Skeletal muscle satellite cell (primary cell): ENCODE measurements at regions not wholly inside any gene's neighbourhood (a gene's known extent, or its start where the extent isn't known, plus 50 kb on each side); places are given as distances from the start of the nearest gene placed in this dataset.

ENCODE experiments used
- H3K27me3 ChIP-seq: 2 replicates; pipeline ENCODE4 v1.7.0; 2013; ENCODE audit warnings: low read length; ENCODE audit not compliant: control insufficient read depth, insufficient read depth
- H3K36me3 ChIP-seq: 2 replicates; pipeline ENCODE4 v1.7.0; 2013; ENCODE audit warnings: mild to moderate bottlenecking, control low read depth, low read length; ENCODE audit not compliant: insufficient read depth
- H3K4me1 ChIP-seq: 2 replicates; pipeline ENCODE4 v1.7.0; 2013; ENCODE audit warnings: low read length; ENCODE audit not compliant: control insufficient read depth, insufficient read depth
- H3K4me2 ChIP-seq: 2 replicates; pipeline ENCODE4 v1.7.0; 2013; ENCODE audit warnings: mild to moderate bottlenecking, low read length
- H3K4me3 ChIP-seq: 2 replicates; pipeline ENCODE4 v1.7.0; 2013; ENCODE audit warnings: low read length
- H3K9ac ChIP-seq: 2 replicates; pipeline ENCODE4 v1.7.0; 2013; ENCODE audit warnings: mild to moderate bottlenecking, low read depth, low read length, moderate library complexity
- H3K9me3 ChIP-seq: replicated peaks from 2 replicates; pipeline ENCODE4 v1.7.0; 2013; ENCODE audit warnings: mild to moderate bottlenecking, control low read depth, low read length

DNA sequence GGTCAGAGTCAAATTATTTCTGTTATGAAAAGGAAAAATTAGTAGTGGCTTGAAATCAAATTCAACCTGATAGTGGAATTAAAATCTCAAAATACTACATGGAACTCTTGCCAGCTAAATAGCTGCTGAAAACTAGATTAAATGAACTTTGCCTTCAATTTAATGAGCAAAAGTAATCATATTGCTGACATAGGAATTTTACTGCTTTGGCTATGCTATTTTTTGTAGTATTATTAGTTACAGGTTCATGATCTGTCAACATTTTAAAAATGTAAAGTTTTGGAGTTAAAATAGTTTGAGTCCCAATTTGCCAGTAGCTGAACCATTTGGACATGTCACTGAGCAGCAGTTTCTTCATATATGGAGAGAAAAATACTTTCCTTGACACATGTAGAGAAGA is 81.4 kb downstream of the RERGL start:
- no peaks in the 10 kb centered on the region for H3K4me1 ChIP-seq
- no peak overlapping the region for H3K4me3 ChIP-seq
- H3K9ac ChIP-seq = no peak overlapping the region
- no peaks in the 10 kb centered on the region for H3K27me3 ChIP-seq
- no peak overlapping the region for H3K4me2 ChIP-seq
- no peaks in the 10 kb centered on the region for H3K9me3 ChIP-seq
- no peaks in the 10 kb centered on the region for H3K36me3 ChIP-seq

- Histone ChIP-seq H3K9me3 (peaks cover 3% of the 10 kb centered on the region), H3K27me3 (no peaks in the 10 kb centered on the region), H3K36me3 (no peaks in the 10 kb centered on the region), H3K4me2 (no peak overlapping the region), H3K9ac (no peak overlapping the region), H3K4me1 (no peaks in the 10 kb centered on the region), H3K4me3 (no peak overlapping the region)
Observed at GRCh38 chr12:17999174-17999801, 90.7 kb downstream of the RERGL start.

DNA sequence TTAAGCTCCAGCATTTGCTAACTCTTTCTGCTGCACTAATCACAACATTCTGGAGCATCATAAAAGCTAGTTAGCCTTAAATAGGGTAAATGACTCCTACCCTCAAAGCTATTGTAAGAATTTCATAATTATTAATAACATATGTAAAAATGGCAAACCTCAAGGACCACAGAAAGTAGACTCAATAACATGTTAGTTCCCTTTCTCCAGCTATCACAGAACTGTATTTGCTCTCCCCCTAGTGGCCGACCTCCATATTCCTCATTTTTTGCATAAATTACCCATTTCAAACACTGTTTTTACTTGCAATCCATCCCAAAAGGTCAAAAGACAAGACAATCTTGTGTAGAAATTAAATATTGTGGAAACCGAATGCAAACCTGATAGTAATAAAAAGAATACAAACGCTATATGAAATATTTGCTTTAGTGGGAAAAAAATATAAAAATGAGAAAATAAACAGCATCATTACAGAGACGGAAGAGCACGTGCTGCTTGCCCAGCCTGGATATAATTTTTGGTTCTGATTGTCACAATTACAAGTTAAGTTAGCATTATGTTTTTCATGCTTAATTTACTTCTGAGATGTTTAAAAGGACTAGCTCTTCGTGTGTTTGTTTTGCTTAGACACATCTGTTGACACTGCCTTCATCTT is 97.9 kb downstream of the RERGL start:
- Histone ChIP-seq H3K36me3 (no peaks in the 10 kb centered on the region), H3K9me3 (no peaks in the 10 kb centered on the region), H3K27me3 (no peaks in the 10 kb centered on the region), H3K9ac (no peak overlapping the region), H3K4me2 (no peak overlapping the region), H3K4me3 (no peak overlapping the region), H3K4me1 (no peaks in the 10 kb centered on the region)

DNA sequence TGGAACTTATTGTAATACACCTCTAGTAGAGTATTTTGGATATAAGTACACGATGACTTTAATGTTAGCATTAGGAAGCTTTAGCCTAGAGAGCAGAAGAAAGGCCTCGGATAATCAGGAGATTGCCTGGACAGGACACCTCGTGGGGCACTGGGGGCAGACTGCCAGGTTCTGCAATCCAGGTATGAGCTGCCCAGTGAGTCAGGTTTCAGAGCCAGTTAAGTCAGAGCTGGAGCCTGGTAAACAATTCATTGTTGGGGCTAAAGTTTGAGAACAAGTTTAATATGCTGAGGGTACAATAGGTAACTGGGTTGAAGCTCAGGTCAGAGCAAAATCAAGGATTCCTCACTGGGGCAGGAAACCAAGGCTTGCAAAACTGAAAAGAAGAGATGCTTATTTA is 107.4 kb downstream of the RERGL start:
- Histone ChIP-seq H3K27me3 (no peaks in the 10 kb centered on the region), H3K4me1 (no peaks in the 10 kb centered on the region), H3K4me2 (no peak overlapping the region), H3K4me3 (no peak overlapping the region), H3K9ac (no peak overlapping the region), H3K9me3 (no peaks in the 10 kb centered on the region), H3K36me3 (no peaks in the 10 kb centered on the region)

DNA sequence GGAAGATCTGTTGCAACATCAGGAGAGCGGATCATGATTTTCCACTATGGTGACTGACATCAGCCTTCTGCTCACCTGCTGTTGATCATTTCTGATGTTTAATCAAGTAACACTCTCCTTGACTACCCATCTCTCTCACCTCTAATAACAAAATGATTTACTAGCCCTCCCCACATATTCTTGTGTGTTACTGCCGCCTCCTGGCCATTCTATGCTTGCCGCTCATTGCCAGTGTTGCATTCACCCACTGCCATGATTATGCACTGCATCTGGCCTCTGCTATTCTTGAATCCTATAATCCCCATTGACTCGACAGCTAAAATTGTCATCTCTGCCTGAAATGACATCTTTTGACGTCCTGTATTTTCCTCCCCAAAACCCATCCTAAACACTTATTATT is 113.8 kb downstream of the RERGL start:
- Histone ChIP-seq H3K9me3 (no peaks in the 10 kb centered on the region), H3K4me2 (no peak overlapping the region), H3K4me1 (no peaks in the 10 kb centered on the region), H3K9ac (no peak overlapping the region), H3K36me3 (no peaks in the 10 kb centered on the region), H3K4me3 (no peak overlapping the region), H3K27me3 (no peaks in the 10 kb centered on the region)

GRCh38 chr12:17975763-17976162 is 114.2 kb downstream of the RERGL start:
- Histone ChIP-seq H3K27me3 (no peaks in the 10 kb centered on the region), H3K4me1 (no peaks in the 10 kb centered on the region), H3K9me3 (no peaks in the 10 kb centered on the region), H3K36me3 (no peaks in the 10 kb centered on the region), H3K4me3 (no peak overlapping the region), H3K4me2 (no peak overlapping the region), H3K9ac (no peak overlapping the region)

- Histone ChIP-seq H3K4me2 (no peak overlapping the region), H3K4me1 (no peaks in the 10 kb centered on the region), H3K9ac (no peak overlapping the region), H3K9me3 (no peaks in the 10 kb centered on the region), H3K4me3 (no peak overlapping the region), H3K36me3 (no peaks in the 10 kb centered on the region), H3K27me3 (no peaks in the 10 kb centered on the region)
Observed at GRCh38 chr12:17975239-17975638, 114.8 kb downstream of the RERGL start.

DNA sequence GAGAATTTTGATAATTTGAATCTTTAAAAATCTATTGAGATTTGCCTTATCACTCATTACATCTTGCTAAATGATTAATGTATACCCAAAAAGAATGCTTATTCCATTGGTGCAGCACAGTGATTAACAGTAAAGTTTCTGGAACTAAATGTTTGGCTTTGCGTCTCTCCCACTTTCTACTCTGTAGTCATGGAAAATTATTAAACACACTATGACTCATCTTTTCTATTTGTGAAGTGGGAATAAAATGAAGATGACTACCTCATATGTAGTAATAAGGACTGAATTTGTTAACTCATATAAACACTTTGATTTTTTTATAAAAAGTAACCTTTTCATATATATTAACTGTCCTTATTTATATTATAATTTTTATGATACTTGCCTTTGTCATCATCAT is 118.1 kb downstream of the RERGL start:
- no peak overlapping the region for H3K4me3 ChIP-seq
- H3K27me3 ChIP-seq = no peaks in the 10 kb centered on the region
- H3K36me3 ChIP-seq = no peaks in the 10 kb centered on the region
- H3K4me1 ChIP-seq = no peaks in the 10 kb centered on the region
- H3K4me2 ChIP-seq = no peak overlapping the region
- no peak overlapping the region for H3K9ac ChIP-seq
- no peaks in the 10 kb centered on the region for H3K9me3 ChIP-seq

DNA sequence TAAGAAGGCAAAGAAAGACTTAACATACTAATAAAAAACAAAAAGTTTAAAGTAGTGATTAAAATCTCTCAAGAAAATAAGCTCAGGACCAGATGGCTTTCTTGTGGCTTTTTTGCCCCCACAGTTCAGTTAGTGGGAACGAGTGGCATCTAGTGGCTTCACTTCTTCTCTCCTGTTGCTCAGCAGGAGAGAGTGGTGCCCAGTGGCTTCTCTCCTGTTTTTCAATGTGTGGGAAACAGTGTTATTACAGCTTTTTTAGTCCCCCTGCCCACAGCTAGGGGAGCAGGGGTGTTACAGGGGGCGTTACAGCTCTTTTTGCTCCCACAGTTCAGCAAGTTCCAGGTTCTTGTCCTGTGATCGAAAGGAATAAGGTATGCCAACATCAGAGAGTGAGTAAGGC is 135.2 kb downstream of the RERGL start:
- Histone ChIP-seq H3K4me3 (no peak overlapping the region), H3K27me3 (no peaks in the 10 kb centered on the region), H3K36me3 (no peaks in the 10 kb centered on the region), H3K4me1 (no peaks in the 10 kb centered on the region), H3K9me3 (no peaks in the 10 kb centered on the region), H3K4me2 (no peak overlapping the region), H3K9ac (no peak overlapping the region)

DNA sequence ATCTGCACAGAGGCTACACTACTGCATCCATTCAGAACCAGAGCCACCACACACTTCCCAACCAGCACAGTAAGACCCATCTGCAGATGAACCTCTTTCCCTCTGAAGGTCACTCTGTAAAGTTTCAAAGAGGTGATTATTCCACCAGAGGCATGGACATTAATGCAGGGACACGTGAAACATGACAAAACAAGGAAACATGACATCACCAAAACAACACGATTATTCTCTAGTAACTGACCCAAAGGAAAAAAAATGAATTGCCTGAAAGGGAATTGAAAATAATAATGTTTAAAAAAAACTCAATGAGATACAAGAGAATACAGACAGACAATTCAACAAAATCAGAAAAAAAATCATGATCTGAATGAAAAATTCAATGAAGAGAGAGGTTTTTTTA is 139.1 kb downstream of the RERGL start:
- no peaks in the 10 kb centered on the region for H3K27me3 ChIP-seq
- no peak overlapping the region for H3K4me2 ChIP-seq
- H3K36me3 ChIP-seq = no peaks in the 10 kb centered on the region
- no peaks in the 10 kb centered on the region for H3K4me1 ChIP-seq
- no peaks in the 10 kb centered on the region for H3K9me3 ChIP-seq
- no peak overlapping the region for H3K4me3 ChIP-seq
- H3K9ac ChIP-seq = no peak overlapping the region

- no peak overlapping the region for H3K4me2 ChIP-seq
Observed at GRCh38 chr12:17949558-17950141, 140.3 kb downstream of the RERGL start.

More at GRCh38 chr12:17949558-17950141, 140.3 kb downstream of the RERGL start:
- H3K4me1 ChIP-seq = no peaks in the 10 kb centered on the region
- no peaks in the 10 kb centered on the region for H3K36me3 ChIP-seq
- no peak overlapping the region for H3K4me3 ChIP-seq
- H3K9me3 ChIP-seq = no peaks in the 10 kb centered on the region
- no peak overlapping the region for H3K9ac ChIP-seq
- no peaks in the 10 kb centered on the region for H3K27me3 ChIP-seq
